Fibroblast of skin of scalp (primary cell): ENCODE measurements at regions not wholly inside any gene's neighbourhood (a gene's known extent, or its start where the extent isn't known, plus 50 kb on each side); places are given as distances from the start of the nearest gene placed in this dataset.
"Not testable (repeated sequence)": the region's sequence is repeated elsewhere in the genome, so short reads cannot be mapped to it uniquely, and the experiment has no call there.

Source experiments
- DNase-seq: peaks from one replicate; pipeline ENCODE4 v3.0.0-alpha.2; 2013

DNA sequence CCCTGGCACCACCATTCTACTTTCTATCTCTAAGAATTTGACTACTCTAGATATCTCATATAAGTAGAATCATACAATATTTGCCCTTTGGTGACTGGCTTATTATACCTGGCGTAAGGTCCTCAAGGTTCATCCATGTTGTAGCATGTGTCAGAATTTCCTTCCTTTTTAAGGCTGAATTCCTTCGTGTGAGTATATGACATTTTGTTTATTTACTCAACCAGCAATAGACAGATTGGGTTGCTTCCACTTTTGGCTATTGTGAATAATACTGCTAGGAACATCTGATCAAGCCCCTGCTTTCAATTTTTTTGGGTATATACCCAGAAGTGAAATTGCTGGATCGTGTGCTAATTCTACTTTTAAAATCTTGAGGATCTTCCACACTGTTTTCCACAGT is 232.8 kb upstream of the MCHR2 start:
- no peak for DNase-seq

DNA sequence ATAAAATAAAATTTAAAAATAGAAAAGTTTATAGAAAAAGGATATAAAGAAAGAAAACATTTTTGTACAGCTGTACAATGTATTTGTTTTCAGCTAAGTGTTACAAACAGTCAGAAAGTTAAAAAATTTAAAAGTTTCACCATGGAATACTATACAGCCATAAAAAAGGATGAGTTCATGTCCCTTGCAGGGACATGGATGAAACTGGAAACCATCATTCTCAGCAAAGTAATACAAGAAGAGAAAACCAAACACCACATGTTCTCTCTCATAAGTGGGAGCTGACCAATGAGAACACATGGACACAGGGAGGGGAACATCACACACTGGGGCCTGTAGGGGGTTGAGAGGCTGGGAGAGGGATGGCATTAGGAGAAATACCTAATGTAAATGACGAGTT is 229.9 kb upstream of the MCHR2 start:
- not testable (repeated sequence) for DNase-seq

GRCh38 chr6:100220543-100220942 is 226.5 kb upstream of the MCHR2 start:
- no peak for DNase-seq

DNA sequence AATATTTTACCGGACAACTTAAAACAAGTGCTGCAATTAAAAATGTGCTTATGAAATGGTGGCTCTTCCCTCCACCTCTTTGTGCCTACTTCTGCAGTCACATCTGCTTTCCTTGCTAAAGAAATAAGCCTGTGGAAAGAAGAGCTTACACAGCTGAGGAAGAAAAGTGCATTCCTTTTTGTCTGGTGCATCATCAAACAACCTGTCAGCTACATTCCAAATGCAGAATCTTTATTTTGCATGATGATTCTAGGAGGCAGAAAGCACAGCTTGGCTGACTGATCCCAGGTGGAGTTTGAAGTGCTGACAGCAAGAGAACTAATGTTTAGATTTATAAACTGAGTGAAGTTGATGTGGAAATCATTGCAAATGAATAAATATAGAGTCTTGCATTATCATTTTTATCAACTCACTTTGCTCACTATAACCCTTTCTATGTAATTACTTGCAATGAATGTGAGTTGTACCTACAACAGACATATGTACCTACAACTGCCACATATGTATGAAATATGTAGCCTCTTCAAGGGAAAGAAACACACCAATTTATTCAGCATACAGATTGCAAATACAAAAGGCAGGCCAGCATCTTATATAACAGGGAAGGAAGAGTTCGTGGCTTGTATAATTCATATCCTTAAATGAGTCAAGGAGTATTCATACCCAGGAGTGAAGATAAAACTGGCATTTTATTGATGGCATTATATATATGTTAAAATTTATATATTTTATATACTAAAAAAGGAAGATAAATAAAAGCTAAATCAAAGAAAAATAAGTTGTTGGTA is 223.4 kb upstream of the MCHR2 start:
- DNase-seq, result no peak

- no peak for DNase-seq
Observed at GRCh38 chr6:100216760-100217159, 222.7 kb upstream of the MCHR2 start.

DNA sequence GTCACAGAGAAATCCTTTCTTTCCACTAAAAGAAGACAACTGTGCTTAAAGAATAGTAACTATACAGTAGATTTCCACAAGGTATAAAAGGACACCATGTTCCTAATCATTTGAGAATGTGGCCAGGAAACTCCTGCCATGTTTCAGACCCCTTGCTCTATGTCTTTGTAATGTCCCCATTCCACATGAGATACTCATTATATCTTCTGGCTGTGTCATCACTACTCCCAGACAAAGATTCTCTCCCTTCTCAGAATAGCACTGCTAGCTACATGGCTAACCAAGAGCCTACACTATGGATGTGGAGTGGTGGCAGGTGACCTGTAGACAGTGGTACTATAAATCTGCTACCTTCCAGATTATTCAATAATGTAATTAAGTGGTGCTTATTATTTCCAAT is 218.1 kb upstream of the MCHR2 start:
- peak; percentile 62 for DNase-seq

- no peak for DNase-seq
Observed at GRCh38 chr6:100210137-100211117, 216.4 kb upstream of the MCHR2 start.

GRCh38 chr6:100209323-100210136 is 215.5 kb upstream of the MCHR2 start:
- DNase-seq, result peak; percentile 33

DNA sequence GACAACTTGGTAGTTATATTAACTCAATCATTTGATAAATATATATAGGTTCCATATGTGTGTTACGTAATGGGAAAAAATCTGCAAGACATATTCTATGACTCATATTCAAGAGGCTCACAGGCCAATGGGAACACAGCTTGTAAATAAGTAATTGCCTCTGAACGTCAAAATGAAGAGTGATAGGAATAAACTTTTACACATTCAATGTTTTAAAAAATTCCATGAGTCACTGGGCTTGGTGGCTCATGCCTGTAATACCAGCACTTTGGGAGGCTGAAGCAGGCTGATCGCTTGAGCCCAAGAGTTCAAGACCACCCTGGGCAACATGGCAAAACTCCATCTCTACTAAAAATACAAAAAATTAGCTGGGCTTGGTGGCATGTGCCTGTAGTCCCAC is 209.4 kb upstream of the MCHR2 start:
- DNase-seq, result peak; percentile 98

GRCh38 chr6:100202417-100203194 is 208.6 kb upstream of the MCHR2 start:
- DNase-seq, result peak; percentile 98

- not testable (repeated sequence) for DNase-seq
Observed at GRCh38 chr6:100196214-100196982, 202.4 kb upstream of the MCHR2 start.

DNA sequence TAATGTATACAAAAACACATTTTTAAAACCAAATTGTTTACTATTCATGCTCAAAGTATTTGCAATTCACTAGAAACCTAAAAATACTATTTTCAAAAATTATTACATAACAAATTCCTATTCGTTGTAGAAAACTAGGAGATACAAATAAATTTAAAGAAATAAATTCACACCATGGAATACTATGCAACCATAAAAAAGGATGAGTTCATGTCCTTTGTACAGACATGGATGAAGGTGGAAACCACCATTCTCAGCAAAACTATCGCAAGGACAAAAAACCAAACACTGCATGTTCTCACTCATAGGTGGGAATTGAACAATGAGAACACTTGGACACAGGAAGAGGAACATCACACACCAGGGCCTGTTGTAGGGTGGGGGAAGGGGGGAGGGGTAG is 201.2 kb upstream of the MCHR2 start:
- not testable (repeated sequence) for DNase-seq

DNA sequence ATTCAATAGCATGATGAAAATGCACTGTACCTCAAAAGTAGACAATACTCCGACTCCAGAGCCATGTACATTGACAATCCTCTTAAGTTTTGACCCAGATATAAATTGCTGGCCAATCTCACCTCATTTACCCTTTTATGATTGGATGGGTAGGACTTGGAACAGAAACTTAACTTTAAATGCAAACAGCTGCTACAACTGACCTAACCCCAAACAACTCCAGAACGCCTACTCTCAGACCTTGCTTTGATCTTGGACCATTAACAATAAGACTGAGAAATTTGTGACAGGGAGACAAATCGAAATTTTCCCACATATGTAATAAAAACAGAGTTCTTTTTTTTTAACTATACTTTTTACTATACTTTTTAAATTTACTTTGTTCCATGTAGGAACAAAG is 200.5 kb upstream of the MCHR2 start:
- DNase-seq, result no peak

GRCh38 chr6:100188754-100189153 is 194.7 kb upstream of the MCHR2 start:
- no peak for DNase-seq

DNA sequence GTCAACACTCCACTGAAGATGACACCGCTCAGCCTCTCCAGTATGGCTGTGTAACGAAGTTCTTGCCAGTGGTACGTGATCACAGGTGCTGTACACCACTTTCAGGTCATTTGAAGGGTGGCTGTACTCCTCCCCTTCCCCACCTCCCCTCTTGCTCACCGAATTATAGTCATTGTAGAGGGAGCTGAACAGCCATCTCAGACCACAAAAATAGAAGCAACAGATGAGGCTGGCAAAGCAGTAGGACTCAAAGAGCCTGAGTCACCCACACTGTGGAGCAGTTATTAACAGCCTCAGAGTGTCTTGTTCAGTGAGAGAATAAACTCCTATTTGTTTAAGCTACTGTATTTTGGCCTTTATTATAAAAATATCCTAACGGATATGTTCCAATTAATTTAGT is 192.5 kb upstream of the MCHR2 start:
- peak; percentile 43 for DNase-seq

GRCh38 chr6:100185615-100186014 is 191.6 kb upstream of the MCHR2 start:
- no peak for DNase-seq

DNA sequence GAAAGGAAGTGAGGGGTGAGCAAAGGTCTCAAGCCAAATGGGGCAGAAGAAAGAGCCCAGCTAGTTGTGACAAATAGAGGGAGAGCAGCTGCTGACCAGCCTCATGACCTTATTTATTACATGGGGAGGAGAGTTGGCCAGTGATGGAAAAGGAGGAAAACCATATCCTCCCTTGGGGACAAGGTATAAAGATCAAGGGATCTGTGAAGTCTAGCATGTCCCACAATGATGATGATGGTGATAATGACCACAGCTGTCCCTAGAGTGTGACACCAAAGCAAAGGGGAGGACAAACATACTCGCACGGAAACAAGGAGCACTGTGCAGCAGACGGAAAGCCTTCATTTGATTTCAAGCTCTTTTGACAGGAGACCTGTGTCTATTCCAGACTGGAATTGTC is 190.4 kb upstream of the MCHR2 start:
- no peak for DNase-seq

DNA sequence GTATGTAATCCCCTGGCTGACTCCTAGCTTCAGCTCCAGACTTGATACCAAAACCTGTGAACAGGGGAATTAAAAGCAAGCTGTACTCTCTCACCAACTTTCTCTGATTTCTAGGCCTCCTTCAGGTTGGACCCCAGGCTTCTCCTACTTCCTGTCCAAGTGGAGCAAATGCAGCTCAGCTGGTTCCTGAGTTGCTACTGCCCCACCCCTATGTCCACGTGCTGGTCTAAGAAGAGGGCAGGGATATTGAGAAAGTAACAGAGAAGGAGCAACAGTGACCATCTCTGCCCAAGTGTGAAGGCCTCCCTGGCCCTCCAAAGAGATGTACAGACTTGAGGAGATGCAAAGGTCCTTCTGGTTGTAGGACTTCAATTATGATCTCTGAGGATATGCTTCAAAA is 188.3 kb upstream of the MCHR2 start:
- no peak for DNase-seq

GRCh38 chr6:100181309-100181708 is 187.3 kb upstream of the MCHR2 start:
- DNase-seq, result no peak

GRCh38 chr6:100179576-100179975 is 185.6 kb upstream of the MCHR2 start:
- DNase-seq, result peak; percentile 52

DNA sequence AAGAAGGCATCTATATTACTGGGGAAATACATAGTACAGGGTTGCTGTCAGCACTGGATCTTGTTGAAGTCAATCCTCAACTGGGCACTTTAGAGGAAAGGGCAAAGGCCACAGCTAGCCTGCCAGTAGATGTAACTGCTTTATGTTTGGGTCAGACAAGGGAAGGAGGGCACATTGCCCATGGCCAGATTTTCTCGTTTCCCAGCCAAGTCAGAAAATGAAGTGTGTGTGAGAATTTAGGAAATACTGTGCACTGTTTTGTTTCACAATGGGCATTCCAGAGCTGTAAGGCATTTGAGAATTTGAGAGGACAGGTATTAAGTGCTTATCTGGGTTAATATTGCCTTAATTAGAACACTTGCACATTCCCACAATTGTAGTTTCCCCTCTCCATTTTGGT is 183.9 kb upstream of the MCHR2 start:
- no peak for DNase-seq
